Bone marrow (tissue), 2 donors: ENCODE measurements at regions not wholly inside any gene's neighbourhood (a gene's known extent, or its start where the extent isn't known, plus 50 kb on each side); places are given as distances from the start of the nearest gene placed in this dataset.
"Not testable (repeated sequence)": the region's sequence is repeated elsewhere in the genome, so short reads cannot be mapped to it uniquely, and the experiment has no call there.

Experiments used
- DNase-seq, 2 donors: peaks; one replicate each; lab custom pipeline; 2025; lab: John Stamatoyannopoulos, UW

- not testable (repeated sequence) for DNase-seq
Measured at GRCh38 chr5:118282480-118283038, 705.8 kb downstream of the DTWD2 start.

GRCh38 chr5:118279540-118280294 lies 708.6 kb downstream of the DTWD2 start:
- no peak for DNase-seq

- no peak for DNase-seq
Measured at GRCh38 chr5:118270526-118270925, 717.8 kb downstream of the DTWD2 start.

- no peak for DNase-seq
Measured at GRCh38 chr5:118258223-118258622, 730.1 kb downstream of the DTWD2 start.

GRCh38 chr5:118257066-118257465 lies 731.3 kb downstream of the DTWD2 start:
- no peak for DNase-seq

- no peak for DNase-seq
Measured at GRCh38 chr5:118253225-118254061, 734.9 kb downstream of the DTWD2 start.

- no peak for DNase-seq
Measured at GRCh38 chr5:118249386-118249785, 739.0 kb downstream of the DTWD2 start.

GRCh38 chr5:118247458-118247857 lies 740.9 kb downstream of the DTWD2 start:
- no peak for DNase-seq

GRCh38 chr5:118243613-118244012 lies 744.7 kb downstream of the DTWD2 start:
- DNase-seq: no peak

GRCh38 chr5:118243068-118243467 lies 745.3 kb downstream of the DTWD2 start:
- DNase-seq: no peak

- DNase-seq: no peak
Measured at GRCh38 chr5:118236108-118236849, 752.1 kb downstream of the DTWD2 start.

GRCh38 chr5:118233606-118234005 lies 754.7 kb downstream of the DTWD2 start:
- DNase-seq: no peak

GRCh38 chr5:118228489-118228888 lies 759.9 kb downstream of the DTWD2 start:
- no peak for DNase-seq

- DNase-seq: no peak
Measured at GRCh38 chr5:118224546-118224945, 763.8 kb downstream of the DTWD2 start.

- DNase-seq: no peak
Measured at GRCh38 chr5:118220556-118221195, 767.7 kb downstream of the DTWD2 start.

- no peak for DNase-seq
Measured at GRCh38 chr5:118211606-118212005, 776.7 kb downstream of the DTWD2 start.

GRCh38 chr5:118208031-118208453 lies 780.3 kb downstream of the DTWD2 start:
- DNase-seq: no peak

GRCh38 chr5:118199801-118200200 lies 788.5 kb downstream of the DTWD2 start:
- no peak for DNase-seq

GRCh38 chr5:118196229-118196628 lies 792.1 kb downstream of the DTWD2 start:
- no peak for DNase-seq

GRCh38 chr5:118195211-118195610 lies 793.1 kb downstream of the DTWD2 start:
- no peak for DNase-seq

- no peak for DNase-seq
Measured at GRCh38 chr5:118193194-118193905, 795.0 kb downstream of the DTWD2 start.
